GM12873 (cell line): ENCODE measurements at regions not wholly inside any gene's neighbourhood (a gene's known extent, or its start where the extent isn't known, plus 50 kb on each side); places are given as distances from the start of the nearest gene placed in this dataset.

ENCODE experiments used
- TF ChIP-seq, protein P1 (sequence below): IDR thresholded peaks from 2 replicates; pipeline ENCODE4 v1.5.1; 2012; ENCODE audit warnings: low read depth, mild to moderate bottlenecking, moderate library complexity, low read length, control low read depth; ENCODE audit not compliant: insufficient read depth; ENCODE audit errors: missing control alignments

DNA sequence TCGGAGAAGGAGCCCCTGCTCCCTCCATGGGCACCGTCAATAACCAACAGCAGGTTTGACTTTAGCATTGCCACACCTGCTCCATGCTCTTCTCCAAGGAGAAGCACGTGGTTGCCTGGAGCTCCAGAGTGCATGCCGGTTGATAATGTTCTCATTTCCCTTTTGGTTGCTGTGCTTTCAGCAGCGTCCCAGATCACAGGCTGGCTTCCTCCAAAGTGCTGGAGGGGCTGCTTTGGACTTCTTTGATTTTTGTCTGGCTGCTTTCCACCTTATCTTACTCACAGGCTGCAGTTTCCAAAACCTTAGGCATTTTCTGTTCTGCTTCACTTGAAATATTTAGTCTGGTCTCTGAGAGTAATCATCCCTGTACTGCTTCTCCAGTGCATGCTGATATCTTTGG, 123.8 kb upstream of the IRS2 start:
- TF ChIP-seq, protein P1, sequence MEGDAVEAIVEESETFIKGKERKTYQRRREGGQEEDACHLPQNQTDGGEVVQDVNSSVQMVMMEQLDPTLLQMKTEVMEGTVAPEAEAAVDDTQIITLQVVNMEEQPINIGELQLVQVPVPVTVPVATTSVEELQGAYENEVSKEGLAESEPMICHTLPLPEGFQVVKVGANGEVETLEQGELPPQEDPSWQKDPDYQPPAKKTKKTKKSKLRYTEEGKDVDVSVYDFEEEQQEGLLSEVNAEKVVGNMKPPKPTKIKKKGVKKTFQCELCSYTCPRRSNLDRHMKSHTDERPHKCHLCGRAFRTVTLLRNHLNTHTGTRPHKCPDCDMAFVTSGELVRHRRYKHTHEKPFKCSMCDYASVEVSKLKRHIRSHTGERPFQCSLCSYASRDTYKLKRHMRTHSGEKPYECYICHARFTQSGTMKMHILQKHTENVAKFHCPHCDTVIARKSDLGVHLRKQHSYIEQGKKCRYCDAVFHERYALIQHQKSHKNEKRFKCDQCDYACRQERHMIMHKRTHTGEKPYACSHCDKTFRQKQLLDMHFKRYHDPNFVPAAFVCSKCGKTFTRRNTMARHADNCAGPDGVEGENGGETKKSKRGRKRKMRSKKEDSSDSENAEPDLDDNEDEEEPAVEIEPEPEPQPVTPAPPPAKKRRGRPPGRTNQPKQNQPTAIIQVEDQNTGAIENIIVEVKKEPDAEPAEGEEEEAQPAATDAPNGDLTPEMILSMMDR: no peak

DNA sequence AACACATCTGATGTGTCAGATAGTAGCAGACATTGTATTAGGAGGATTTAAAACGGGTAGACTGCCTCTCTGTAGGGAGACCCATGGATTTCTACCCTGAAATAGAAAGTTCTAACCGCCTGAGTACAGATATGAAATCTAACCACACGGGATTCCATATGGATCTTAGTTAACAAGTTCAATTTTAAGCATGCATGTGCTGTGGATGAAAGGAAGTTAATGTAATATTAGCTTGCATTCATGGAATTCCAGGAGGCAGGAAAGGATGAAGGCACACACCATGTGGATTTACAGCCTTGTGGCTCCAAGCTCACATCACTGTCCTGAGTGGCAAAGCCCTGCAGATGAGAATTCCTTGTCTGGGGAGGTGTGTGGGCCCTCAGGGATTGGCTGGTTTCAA, 120.6 kb upstream of the IRS2 start:
- TF ChIP-seq, protein P1: no peak

DNA sequence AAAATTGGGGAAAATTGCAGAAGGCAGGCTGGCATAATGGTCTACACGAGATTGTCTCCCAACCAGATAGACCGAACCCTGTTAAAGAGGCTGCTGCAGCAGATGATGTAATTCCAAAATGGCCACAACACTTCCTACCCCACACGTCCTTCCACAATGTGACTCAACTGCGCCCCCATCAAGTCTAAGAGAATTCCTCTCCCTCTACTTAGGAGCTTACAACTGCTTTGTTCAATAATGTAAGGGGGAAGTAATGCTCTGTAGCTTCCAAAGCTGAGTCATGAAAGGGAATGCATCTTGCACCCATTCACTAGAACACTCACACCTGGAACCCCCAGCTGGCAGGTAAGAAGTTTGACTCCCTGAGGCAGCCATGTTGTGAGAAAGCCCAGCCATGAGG, 117.8 kb upstream of the IRS2 start:
- TF ChIP-seq, protein P1: no peak

DNA sequence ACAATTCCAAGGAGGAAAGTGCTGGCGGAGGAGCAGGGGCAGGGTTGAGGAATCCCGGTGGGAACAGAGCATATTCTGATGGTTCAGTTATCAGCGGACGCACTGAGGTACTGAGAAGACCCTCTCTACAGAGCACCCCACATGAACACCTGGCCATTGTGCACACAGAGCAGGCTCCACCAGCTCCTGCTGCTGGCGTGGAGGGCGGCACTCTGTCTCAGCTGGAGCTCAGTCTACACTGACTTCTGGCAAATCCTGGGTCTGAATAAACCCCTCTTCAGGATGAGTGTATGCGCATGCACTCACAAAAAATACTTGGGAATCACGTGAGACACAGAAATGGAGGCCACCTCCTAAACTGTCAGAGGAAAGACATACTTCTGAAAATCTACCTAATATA, 114.4 kb upstream of the IRS2 start:
- TF ChIP-seq, protein P1: no peak

DNA sequence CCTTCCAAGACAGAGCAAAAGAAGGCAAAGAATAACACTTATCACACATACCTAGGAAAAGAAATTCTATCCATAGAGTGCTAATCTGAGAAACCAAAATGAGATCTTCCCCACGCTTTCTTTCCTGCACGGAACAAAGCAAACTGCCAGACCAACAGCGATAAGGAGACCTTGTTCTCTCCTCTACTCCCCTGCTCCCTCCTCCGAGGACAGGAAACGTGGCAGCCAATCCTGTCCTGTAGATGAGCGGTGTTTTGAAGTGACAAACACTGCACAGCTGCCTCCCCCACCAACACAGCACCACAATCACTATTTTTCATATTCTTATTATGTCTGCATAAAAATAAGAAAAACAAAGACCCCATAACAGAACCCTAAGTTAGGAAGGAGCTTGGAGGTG, 113.9 kb upstream of the IRS2 start:
- TF ChIP-seq, protein P1: no peak

DNA sequence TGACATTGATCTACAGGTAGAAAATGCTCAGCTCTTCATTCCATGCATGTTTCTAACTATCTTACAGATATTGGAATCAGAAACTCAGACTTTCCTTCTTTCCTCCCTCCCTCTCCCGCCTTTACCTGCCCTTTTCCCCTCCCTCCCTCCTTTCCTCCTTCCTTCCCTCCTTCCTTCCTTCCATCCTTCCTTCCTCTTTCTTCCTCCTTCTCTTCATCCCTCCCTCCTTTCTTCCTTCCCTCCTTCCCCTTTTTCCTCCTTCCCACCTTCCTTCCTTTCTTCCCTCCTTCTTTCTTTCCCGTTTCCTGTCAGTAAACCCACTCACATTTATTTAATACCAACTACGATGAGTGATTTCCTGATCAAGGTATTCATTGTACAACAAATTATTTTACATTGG, 113.4 kb upstream of the IRS2 start:
- TF ChIP-seq, protein P1: no peak

DNA sequence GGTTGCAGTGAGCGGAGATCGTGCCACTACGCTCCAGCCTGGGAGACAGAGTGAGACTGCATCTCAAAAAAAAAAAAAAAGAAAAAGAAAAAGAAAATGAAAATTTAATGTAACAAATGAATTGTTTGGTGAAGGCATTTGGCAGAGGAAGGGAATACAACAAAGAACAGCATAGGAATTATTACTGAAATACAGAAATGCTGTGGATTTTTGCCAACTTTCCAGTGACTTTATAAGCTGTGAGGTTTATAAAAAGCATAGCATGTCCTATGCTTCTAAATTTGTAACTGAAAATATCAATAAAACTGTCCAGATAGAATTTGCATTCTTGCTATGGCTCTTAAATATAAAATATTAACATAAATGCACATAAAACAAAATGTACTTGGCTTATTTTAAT, 112.9 kb upstream of the IRS2 start:
- TF ChIP-seq, protein P1: no peak
